ENCODE measurements at regions not wholly inside any gene's neighbourhood (a gene's known extent, or its start where the extent isn't known, plus 50 kb on each side); places are given as distances from the start of the nearest gene placed in this dataset.

DNA sequence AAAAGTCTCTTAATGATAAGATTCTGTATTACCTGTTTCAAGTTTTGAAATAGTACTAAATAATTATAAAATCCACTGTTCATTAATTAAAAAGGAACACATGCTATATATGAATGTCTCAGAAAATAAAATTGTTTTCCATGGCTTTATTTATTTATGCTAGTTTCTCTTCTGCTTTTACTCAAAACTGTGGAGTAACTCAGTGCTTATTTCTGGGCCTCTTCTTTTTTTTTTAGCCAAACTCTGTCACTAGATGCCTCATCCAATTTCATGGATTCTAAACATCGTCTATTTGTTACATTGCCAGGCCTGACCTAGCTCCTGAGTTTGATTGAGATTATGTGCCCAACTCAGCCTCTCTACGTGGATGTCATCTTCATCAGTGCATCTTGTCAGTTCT is 1509.7 kb downstream of the MAT2B start:
- TF ChIP-seq, protein P1, sequence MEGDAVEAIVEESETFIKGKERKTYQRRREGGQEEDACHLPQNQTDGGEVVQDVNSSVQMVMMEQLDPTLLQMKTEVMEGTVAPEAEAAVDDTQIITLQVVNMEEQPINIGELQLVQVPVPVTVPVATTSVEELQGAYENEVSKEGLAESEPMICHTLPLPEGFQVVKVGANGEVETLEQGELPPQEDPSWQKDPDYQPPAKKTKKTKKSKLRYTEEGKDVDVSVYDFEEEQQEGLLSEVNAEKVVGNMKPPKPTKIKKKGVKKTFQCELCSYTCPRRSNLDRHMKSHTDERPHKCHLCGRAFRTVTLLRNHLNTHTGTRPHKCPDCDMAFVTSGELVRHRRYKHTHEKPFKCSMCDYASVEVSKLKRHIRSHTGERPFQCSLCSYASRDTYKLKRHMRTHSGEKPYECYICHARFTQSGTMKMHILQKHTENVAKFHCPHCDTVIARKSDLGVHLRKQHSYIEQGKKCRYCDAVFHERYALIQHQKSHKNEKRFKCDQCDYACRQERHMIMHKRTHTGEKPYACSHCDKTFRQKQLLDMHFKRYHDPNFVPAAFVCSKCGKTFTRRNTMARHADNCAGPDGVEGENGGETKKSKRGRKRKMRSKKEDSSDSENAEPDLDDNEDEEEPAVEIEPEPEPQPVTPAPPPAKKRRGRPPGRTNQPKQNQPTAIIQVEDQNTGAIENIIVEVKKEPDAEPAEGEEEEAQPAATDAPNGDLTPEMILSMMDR (IDR thresholded peaks at IDR 0.05; ENCODE audit: insufficient read depth, low read length, poor library complexity, severe bottlenecking) = no peak
- no peak for TF ChIP-seq EZH2phosphoT487 (conservative IDR thresholded peaks at IDR 0.05; ENCODE audit: low read length)

All from SU-DHL-6 (cell line).